Heart left ventricle (tissue), 16 donors: ENCODE measurements at regions not wholly inside any gene's neighbourhood (a gene's known extent, or its start where the extent isn't known, plus 50 kb on each side); places are given as distances from the start of the nearest gene placed in this dataset.

Experiments
- ATAC-seq, 4 donors: fragments of 200-7000 bp; cut with Tn5 transposase; one replicate each; pipeline ENCODE4 v1.9.1; 2020 to 2022; ENCODE audit warnings: moderate library complexity in 4 of 4, mild to moderate bottlenecking in 3 of 4, moderate number of reproducible peaks in 1 of 4
- DNase-seq, 5 donors: peaks; one replicate each; pipeline ENCODE4 v3.0.0-alpha.2; 2020
- H3K27ac ChIP-seq, 12 donors: fragments of 200-600 bp; sonication (generic) in 4 of 12; one replicate each; pipeline versions ENCODE4 v1.5.0 to v1.8.0; 2016 to 2022; ENCODE audit warnings: mild to moderate bottlenecking in 2 of 12
- H3K27me3 ChIP-seq, 9 donors: fragments of 200-600 bp; sonication (generic) in 2 of 9; one replicate each; pipeline versions ENCODE4 v1.5.1 to v1.8.0; 2016 to 2022; ENCODE audit warnings: mild to moderate bottlenecking in 3 of 9
- H3K36me3 ChIP-seq, 9 donors: fragments of 200-600 bp; sonication (generic) in 2 of 9; one replicate each; pipeline versions ENCODE4 v1.5.0 to v1.8.0; 2018 to 2022; ENCODE audit warnings: mild to moderate bottlenecking in 2 of 9
- H3K4me1 ChIP-seq, 12 donors: fragments of 200-600 bp; sonication (generic) in 4 of 12; one replicate each; pipeline versions ENCODE4 v1.5.0 to v1.8.0; 2016 to 2022; ENCODE audit warnings: mild to moderate bottlenecking in 3 of 12
- H3K4me3 ChIP-seq, 12 donors: fragments of 200-600 bp; sonication (generic) in 4 of 12; one replicate each; pipeline versions ENCODE4 v1.5.0 to v1.8.0; 2017 to 2022; ENCODE audit warnings: mild to moderate bottlenecking in 9 of 12, moderate library complexity in 4 of 12
- H3K9me3 ChIP-seq, 12 donors: fragments of 200-600 bp; sonication (generic) in 4 of 12; one replicate each; pipeline versions ENCODE4 v1.5.0 to v1.8.0; 2016 to 2022; ENCODE audit warnings: mild to moderate bottlenecking in 1 of 12
- POLR2A ChIP-seq, 2 donors: fragments of 450-650 bp; IDR thresholded peaks; one replicate each; pipeline ENCODE4 v1.6.1; 2017; ENCODE audit warnings: antibody characterized with exemption in 2 of 2, mild to moderate bottlenecking in 2 of 2, moderate library complexity in 2 of 2
- WGBS, 4 donors: extraction: QIAGEN DNeasy Blood & Tissue Kit in 2 of 4; methylation state at CpG; one replicate each; pipeline versions ENCODE4 v1.1.5 to v1.1.7; 2013 to 2018; 5-methylcytosine and 5-hydroxymethylcytosine counted together
- intact Hi-C, 10 donors: fragments of 100-400 bp; cut with DNase I; formaldehyde crosslinking; loops; one replicate each; pipeline versions ENCODE4 v1.11.1 to v1.14.2; 2022
- TF ChIP-seq, protein P1 (sequence below), 12 donors: fragments of 200-600 bp; sonication (generic) in 4 of 12; IDR thresholded peaks; one replicate each; pipeline versions ENCODE4 v1.5.0 to v1.8.0; 2018 to 2022; ENCODE audit warnings: antibody characterized with exemption in 12 of 12, mild to moderate bottlenecking in 5 of 12
- donor health status: ischemic (EF 13 %, LVEDD 7.1; RV severe dilation, severe dysfunction).
- donor health status: healthy with polysubstance abuse.
- donor health status: DM: no; HTN: yes; CAD: no.
- donor health status: DM: no; HTN: no; CAD: no.
- donor health status: ischemic (EF 25% LVEDD 6.9; RV normal size, moderate dysfunction).
- donor health status: ischemic (EF 25% LVEDD 5.7; RV mildly dilated, moderate dysfunction).
- donor health status: healthy.
- donor health status: DM: yes; HTN: yes; CAD: no.
- donor health status: ischemic (EF 35%, LVEDD 5.7; RV mildly dilated, moderate dysfunction).
- donor health status: nonischemic (EF 11% LVEDD 7.7; RV severe dilation, severe dysfunction).
- donor health status: DM: yes; HTN: yes; CAD: no.
- donor health status: PGD.
- donor health status: ischemic (EF 29% LVEDD 5.4; RV normal size, mild dysfunction).
- donor health status: nonischemic (EF 23%, LVEDD 6.1; RV moderate dilation, normal function).

DNA sequence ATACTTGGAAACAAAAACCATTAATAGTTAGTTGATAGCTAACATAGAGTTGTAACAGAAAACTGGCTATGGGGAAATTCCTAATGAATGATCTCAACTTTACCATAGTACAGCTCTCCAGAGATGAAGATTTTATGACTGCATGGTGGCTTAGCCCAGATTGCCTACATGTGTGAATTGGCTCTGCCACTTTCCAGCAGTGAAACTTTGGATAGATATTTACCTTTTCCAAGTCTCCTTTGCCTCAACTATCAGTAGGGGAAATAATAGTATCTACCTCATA is 161.1 kb downstream of the LACC1 start:
- H3K27ac ChIP-seq: no peak overlapping the region
- TF ChIP-seq, protein P1, sequence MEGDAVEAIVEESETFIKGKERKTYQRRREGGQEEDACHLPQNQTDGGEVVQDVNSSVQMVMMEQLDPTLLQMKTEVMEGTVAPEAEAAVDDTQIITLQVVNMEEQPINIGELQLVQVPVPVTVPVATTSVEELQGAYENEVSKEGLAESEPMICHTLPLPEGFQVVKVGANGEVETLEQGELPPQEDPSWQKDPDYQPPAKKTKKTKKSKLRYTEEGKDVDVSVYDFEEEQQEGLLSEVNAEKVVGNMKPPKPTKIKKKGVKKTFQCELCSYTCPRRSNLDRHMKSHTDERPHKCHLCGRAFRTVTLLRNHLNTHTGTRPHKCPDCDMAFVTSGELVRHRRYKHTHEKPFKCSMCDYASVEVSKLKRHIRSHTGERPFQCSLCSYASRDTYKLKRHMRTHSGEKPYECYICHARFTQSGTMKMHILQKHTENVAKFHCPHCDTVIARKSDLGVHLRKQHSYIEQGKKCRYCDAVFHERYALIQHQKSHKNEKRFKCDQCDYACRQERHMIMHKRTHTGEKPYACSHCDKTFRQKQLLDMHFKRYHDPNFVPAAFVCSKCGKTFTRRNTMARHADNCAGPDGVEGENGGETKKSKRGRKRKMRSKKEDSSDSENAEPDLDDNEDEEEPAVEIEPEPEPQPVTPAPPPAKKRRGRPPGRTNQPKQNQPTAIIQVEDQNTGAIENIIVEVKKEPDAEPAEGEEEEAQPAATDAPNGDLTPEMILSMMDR (IDR thresholded peaks at IDR 0.05): no peak
- TF ChIP-seq POLR2A (IDR thresholded peaks at IDR 0.05): no peak
- no peak for DNase-seq
- ATAC-seq: no peak
- no peaks in the 10 kb centered on the region for H3K36me3 ChIP-seq
- peaks cover 0 to 5% (median 0%) of the 10 kb centered on the region in 12 donors for H3K4me1 ChIP-seq
- intact Hi-C loops: loop anchor here in 1 of 10 donors (5.0 kb wide), 1 partner anchor 48 kb away; no protein-coding TSS in a partner anchor
- no peak overlapping the region for H3K4me3 ChIP-seq
- H3K27me3 ChIP-seq: no peaks in the 10 kb centered on the region
- H3K9me3 ChIP-seq: no peaks in the 10 kb centered on the region

DNA sequence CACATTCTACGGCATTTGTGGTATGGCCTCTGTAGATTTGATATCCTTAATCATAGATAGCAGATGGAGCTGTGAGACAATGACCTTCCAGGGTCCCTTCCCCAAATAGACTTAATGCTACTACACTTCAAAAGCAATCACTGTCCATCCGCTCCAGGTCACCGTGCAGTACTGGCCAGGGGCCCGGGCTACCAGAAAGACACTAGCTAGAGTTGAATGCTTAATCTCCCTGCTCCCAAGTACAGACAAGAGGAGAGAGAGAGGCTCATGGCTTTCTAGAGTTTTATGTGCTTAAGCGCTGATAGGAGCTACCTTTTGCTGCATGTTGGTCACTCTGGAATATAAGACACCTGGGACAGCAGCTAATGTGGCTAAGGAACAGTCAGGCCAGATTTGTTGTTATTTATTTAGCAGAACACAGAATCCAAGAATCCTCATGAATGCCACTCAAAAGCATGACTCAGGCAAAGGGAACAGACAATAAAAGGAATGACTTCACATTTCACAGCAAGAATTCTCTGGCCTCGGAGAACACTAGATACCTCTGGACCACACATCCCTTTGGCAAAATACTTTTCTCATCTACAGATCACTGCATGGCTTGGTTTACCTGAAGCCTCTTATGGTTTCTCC is 165.0 kb downstream of the LACC1 start:
- Histone ChIP-seq H3K4me3 (no peak overlapping the region), H3K27ac (no peak overlapping the region), H3K36me3 (no peaks in the 10 kb centered on the region), H3K9me3 (no peaks in the 10 kb centered on the region), H3K27me3 (peaks cover 0 to 2% (median 0%) of the 10 kb centered on the region in 9 donors), H3K4me1 (peaks cover 0 to 5% (median 0%) of the 10 kb centered on the region in 12 donors)
- no peak for TF ChIP-seq POLR2A (IDR thresholded peaks at IDR 0.05)
- TF ChIP-seq, protein P1 (IDR thresholded peaks at IDR 0.05): no peak
- peak in 1 of 5 donors; percentile 24 for DNase-seq
- peak in 2 of 4 donors; percentile 49 to 57 for ATAC-seq
- 81 to 83% (median 82%) methylated on average over 6 of the region's 6 CpGs for WGBS, 4 donors
- intact Hi-C loops: loop anchor here in 8 of 10 donors (2.0 to 5.0 kb wide), 6 partner anchors 52 to 193 kb away; no protein-coding TSS in a partner anchor

DNA sequence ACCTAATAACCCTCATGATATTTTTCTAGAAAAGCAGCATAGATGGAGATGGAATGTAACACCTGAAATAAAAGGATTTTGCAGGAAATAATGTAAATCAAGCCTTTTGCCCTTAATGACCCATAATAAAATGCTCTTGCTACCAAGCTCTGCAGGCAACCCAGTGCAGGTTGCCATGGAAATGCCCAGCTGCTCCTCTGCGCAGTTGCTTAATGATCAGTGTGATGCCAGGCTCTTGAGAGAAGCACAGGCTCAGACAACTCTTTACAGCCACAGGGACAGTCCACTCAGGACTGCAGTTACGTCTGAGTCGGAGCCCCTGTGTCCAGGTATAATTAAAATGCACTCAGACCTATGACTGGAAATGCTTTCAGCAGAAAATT is 165.5 kb downstream of the LACC1 start:
- Histone ChIP-seq H3K27me3 (peaks cover 0 to 2% (median 0%) of the 10 kb centered on the region in 9 donors), H3K4me3 (no peak overlapping the region), H3K36me3 (no peaks in the 10 kb centered on the region), H3K4me1 (peaks cover 0 to 5% (median 0%) of the 10 kb centered on the region in 12 donors), H3K9me3 (no peaks in the 10 kb centered on the region), H3K27ac (no peak overlapping the region)
- WGBS, 4 donors: 93 to 100% (median 96%) methylated on average over 3 of the region's 3 CpGs
- ATAC-seq: no peak
- intact Hi-C loops: loop anchor here in 7 of 10 donors (2.0 to 5.0 kb wide), 5 partner anchors 97 to 192 kb away; no protein-coding TSS in a partner anchor
- DNase-seq: no peak
- TF ChIP-seq, protein P1 (IDR thresholded peaks at IDR 0.05): no peak
- TF ChIP-seq POLR2A (IDR thresholded peaks at IDR 0.05): no peak

DNA sequence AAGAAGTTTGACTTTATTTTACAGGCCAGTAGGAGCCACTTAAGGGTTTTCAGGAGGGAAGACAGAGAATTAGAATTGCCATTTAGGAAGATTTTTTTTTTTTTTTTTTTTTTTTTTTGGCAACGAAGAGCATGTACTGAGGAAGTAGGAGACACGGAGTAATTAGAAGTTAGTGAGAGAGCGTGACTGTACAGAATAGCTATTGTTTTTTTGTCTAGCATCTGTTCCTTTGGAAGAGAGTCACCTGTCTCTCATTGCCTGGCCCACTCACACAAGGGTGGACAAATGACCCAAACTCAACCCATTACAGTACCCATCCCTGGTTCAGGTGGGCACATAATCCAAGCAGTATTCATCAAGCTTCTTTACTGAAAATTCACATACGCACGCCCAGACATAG is 166.7 kb downstream of the LACC1 start:
- Histone ChIP-seq H3K4me3 (no peak overlapping the region), H3K36me3 (no peaks in the 10 kb centered on the region), H3K4me1 (peaks cover 0 to 8% (median 0%) of the 10 kb centered on the region in 12 donors), H3K27me3 (peaks cover 0 to 2% (median 0%) of the 10 kb centered on the region in 9 donors), H3K9me3 (no peaks in the 10 kb centered on the region), H3K27ac (no peak overlapping the region)
- WGBS, 4 donors: 71 to 80% (median 72%) methylated on average over 5 of the region's 5 CpGs
- ATAC-seq (peak in 1 of 4 donors; percentile 65), DNase-seq (no peak)
- TF ChIP-seq POLR2A (IDR thresholded peaks at IDR 0.05): no peak
- TF ChIP-seq, protein P1 (IDR thresholded peaks at IDR 0.05): no peak
- intact Hi-C loops: loop anchor here in 8 of 10 donors (2.0 to 5.0 kb wide), 5 partner anchors 96 to 191 kb away; no protein-coding TSS in a partner anchor
